ENCODE measurements at regions not wholly inside any gene's neighbourhood (a gene's known extent, or its start where the extent isn't known, plus 50 kb on each side); places are given as distances from the start of the nearest gene placed in this dataset.

DNA sequence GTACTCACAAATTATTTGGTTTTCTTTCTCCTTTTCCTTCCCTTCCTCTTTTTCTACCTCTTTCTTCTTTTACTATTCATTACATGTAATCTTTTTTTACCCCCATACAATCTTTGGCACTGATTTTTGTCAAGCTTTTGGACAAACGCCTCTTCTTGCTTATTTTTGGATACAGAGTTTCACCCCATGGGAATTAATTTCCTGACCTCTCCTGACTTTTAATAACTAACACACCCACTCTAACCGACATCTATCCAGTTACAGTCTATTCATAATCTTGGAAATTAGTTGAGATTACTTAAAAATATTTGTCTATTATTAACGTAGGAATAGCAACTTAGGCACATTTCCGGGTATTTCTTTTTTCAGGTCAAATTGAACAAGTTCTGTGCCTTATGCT, 101.2 kb downstream of the HDGFL1 start:
- no peak overlapping the region for H3K4me3 ChIP-seq (ENCODE audit: insufficient read depth, low read length)
- H3K4me2 ChIP-seq (ENCODE audit: insufficient read depth, low read length) = no peak overlapping the region
- H3K27me3 ChIP-seq (ENCODE audit: insufficient read depth, low read length) = no peaks in the 10 kb centered on the region
- H3K9me3 ChIP-seq (ENCODE audit: low read depth, low read length) = no peaks in the 10 kb centered on the region
- no peaks in the 10 kb centered on the region for H4K20me1 ChIP-seq (ENCODE audit: insufficient read depth, low read length)
- no peak overlapping the region for H2AFZ ChIP-seq (ENCODE audit: low read length)
- DNase-seq (ENCODE audit: insufficient read length, low spot score, missing footprints) = no peak
- H3K4me1 ChIP-seq (ENCODE audit: insufficient read depth, low read length) = no peaks in the 10 kb centered on the region
- no peaks in the 10 kb centered on the region for H3K36me3 ChIP-seq (ENCODE audit: insufficient read depth, low read length)
- H3K79me2 ChIP-seq (ENCODE audit: insufficient read depth, low read length) = no peaks in the 10 kb centered on the region
- TF ChIP-seq, protein P1, sequence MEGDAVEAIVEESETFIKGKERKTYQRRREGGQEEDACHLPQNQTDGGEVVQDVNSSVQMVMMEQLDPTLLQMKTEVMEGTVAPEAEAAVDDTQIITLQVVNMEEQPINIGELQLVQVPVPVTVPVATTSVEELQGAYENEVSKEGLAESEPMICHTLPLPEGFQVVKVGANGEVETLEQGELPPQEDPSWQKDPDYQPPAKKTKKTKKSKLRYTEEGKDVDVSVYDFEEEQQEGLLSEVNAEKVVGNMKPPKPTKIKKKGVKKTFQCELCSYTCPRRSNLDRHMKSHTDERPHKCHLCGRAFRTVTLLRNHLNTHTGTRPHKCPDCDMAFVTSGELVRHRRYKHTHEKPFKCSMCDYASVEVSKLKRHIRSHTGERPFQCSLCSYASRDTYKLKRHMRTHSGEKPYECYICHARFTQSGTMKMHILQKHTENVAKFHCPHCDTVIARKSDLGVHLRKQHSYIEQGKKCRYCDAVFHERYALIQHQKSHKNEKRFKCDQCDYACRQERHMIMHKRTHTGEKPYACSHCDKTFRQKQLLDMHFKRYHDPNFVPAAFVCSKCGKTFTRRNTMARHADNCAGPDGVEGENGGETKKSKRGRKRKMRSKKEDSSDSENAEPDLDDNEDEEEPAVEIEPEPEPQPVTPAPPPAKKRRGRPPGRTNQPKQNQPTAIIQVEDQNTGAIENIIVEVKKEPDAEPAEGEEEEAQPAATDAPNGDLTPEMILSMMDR (IDR thresholded peaks at IDR 0.05; ENCODE audit: extremely low read depth, low read depth, low read length) = no peak
- H3K27ac ChIP-seq (ENCODE audit: low read depth, low read length) = no peak overlapping the region

DNA sequence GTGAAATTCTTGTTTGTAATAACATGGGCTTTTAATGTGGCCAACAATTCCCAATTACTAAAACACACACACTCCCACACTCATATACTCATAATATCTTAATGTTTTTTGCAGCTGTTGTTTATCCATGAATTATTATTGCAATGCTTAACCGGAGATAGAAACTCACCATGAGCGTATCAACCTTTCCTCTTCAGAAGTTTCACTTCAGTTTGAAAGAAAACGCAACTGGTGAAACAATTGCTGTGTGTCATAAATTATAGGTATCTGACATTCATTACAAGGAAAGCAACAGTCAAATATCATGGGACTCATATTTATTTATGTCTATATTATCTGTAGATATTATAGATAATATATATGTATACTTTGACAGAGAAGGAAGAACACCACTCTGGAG, 104.1 kb downstream of the HDGFL1 start:
- DNase-seq (ENCODE audit: insufficient read length, low spot score, missing footprints) = no peak
- H3K9me3 ChIP-seq (ENCODE audit: low read depth, low read length) = no peaks in the 10 kb centered on the region
- H3K4me2 ChIP-seq (ENCODE audit: insufficient read depth, low read length) = no peak overlapping the region

GRCh38 chr6:22680950-22681349, 111.6 kb downstream of the HDGFL1 start:
- H4K20me1 ChIP-seq (ENCODE audit: insufficient read depth, low read length) = no peaks in the 10 kb centered on the region
- DNase-seq (ENCODE audit: insufficient read length, low spot score, missing footprints) = no peak
- H3K4me3 ChIP-seq (ENCODE audit: insufficient read depth, low read length) = no peak overlapping the region
- H3K79me2 ChIP-seq (ENCODE audit: insufficient read depth, low read length) = no peaks in the 10 kb centered on the region
- H3K4me1 ChIP-seq (ENCODE audit: insufficient read depth, low read length) = no peaks in the 10 kb centered on the region
- H3K27me3 ChIP-seq (ENCODE audit: insufficient read depth, low read length) = no peaks in the 10 kb centered on the region
- H3K9me3 ChIP-seq (ENCODE audit: low read depth, low read length) = no peaks in the 10 kb centered on the region
- H3K36me3 ChIP-seq (ENCODE audit: insufficient read depth, low read length) = no peaks in the 10 kb centered on the region
- TF ChIP-seq, protein P1 (IDR thresholded peaks at IDR 0.05; ENCODE audit: extremely low read depth, low read depth, low read length) = no peak
- no peak overlapping the region for H2AFZ ChIP-seq (ENCODE audit: low read length)
- no peak overlapping the region for H3K4me2 ChIP-seq (ENCODE audit: insufficient read depth, low read length)
- no peak overlapping the region for H3K27ac ChIP-seq (ENCODE audit: low read depth, low read length)

More for the DNA sequence above, 104.1 kb downstream of the HDGFL1 start:
- H3K4me3 ChIP-seq (ENCODE audit: insufficient read depth, low read length) = no peak overlapping the region
- H3K27ac ChIP-seq (ENCODE audit: low read depth, low read length) = no peak overlapping the region
- no peaks in the 10 kb centered on the region for H3K79me2 ChIP-seq (ENCODE audit: insufficient read depth, low read length)
- H3K36me3 ChIP-seq (ENCODE audit: insufficient read depth, low read length) = no peaks in the 10 kb centered on the region
- no peaks in the 10 kb centered on the region for H3K27me3 ChIP-seq (ENCODE audit: insufficient read depth, low read length)
- H2AFZ ChIP-seq (ENCODE audit: low read length) = no peak overlapping the region
- no peaks in the 10 kb centered on the region for H3K4me1 ChIP-seq (ENCODE audit: insufficient read depth, low read length)
- H4K20me1 ChIP-seq (ENCODE audit: insufficient read depth, low read length) = no peaks in the 10 kb centered on the region
- TF ChIP-seq, protein P1 (IDR thresholded peaks at IDR 0.05; ENCODE audit: extremely low read depth, low read depth, low read length) = no peak

DNA sequence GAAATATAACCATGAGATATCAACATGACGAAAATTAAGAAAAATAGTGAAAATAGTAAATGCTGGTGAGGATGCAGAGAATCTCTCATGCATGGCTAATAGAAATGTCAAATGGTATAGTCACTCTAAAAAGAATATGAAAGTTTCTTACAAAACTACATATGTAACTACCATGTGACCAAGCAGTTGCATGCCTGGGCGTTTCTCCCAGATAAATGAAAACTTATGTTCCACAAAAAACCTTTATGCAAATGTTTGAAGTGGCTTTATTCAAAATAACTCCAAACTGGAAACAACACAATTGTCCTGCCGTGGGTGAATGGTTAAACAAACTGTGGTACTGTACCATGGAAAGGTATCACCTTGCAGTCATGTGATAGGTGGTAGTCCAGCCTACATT, 112.4 kb downstream of the HDGFL1 start:
- Histone ChIP-seq H3K79me2 (ENCODE audit: insufficient read depth, low read length) (no peaks in the 10 kb centered on the region), H3K4me1 (ENCODE audit: insufficient read depth, low read length) (no peaks in the 10 kb centered on the region), H3K27ac (ENCODE audit: low read depth, low read length) (no peak overlapping the region), H3K4me3 (ENCODE audit: insufficient read depth, low read length) (no peak overlapping the region), H4K20me1 (ENCODE audit: insufficient read depth, low read length) (no peaks in the 10 kb centered on the region), H3K9me3 (ENCODE audit: low read depth, low read length) (no peaks in the 10 kb centered on the region), H3K27me3 (ENCODE audit: insufficient read depth, low read length) (no peaks in the 10 kb centered on the region), H3K36me3 (ENCODE audit: insufficient read depth, low read length) (no peaks in the 10 kb centered on the region), H2AFZ (ENCODE audit: low read length) (no peak overlapping the region), H3K4me2 (ENCODE audit: insufficient read depth, low read length) (no peak overlapping the region)
- TF ChIP-seq, protein P1 (IDR thresholded peaks at IDR 0.05; ENCODE audit: extremely low read depth, low read depth, low read length) = no peak
- no peak for DNase-seq (ENCODE audit: insufficient read length, low spot score, missing footprints)

All from osteoblast (primary cell).